ENCODE measurements at regions not wholly inside any gene's neighbourhood (a gene's known extent, or its start where the extent isn't known, plus 50 kb on each side); places are given as distances from the start of the nearest gene placed in this dataset.

- H3K27ac ChIP-seq (ENCODE audit: low read length) = no peak overlapping the region
- no peaks in the 10 kb centered on the region for H3K4me1 ChIP-seq (ENCODE audit: control insufficient read depth, insufficient read depth, low read length)
- peaks cover 6% of the 10 kb centered on the region for H3K36me3 Mint-ChIP-seq
- ATAC-seq = no peak
- no peaks in the 10 kb centered on the region for H3K27me3 ChIP-seq (ENCODE audit: control insufficient read depth, insufficient read depth, low read length)
- no peaks in the 10 kb centered on the region for H3K9me3 ChIP-seq (ENCODE audit: control insufficient read depth, insufficient read depth, low read length)
- no peaks in the 10 kb centered on the region for H3K36me3 ChIP-seq (ENCODE audit: control insufficient read depth, insufficient read depth, low read length)
- TF ChIP-seq CTCF (IDR thresholded peaks at IDR 0.05) = no peak
- WGBS (ENCODE audit: insufficient coverage) = 63% methylated on average over 3 of the region's 4 CpGs
- no peak overlapping the region for H3K27ac Mint-ChIP-seq
- intact Hi-C loops (cut with micrococcal nuclease) = no loop called here
- no peak for DNase-seq
- H3K4me3 Mint-ChIP-seq = no peak overlapping the region
- H3K4me1 Mint-ChIP-seq = no peaks in the 10 kb centered on the region
- H3K4me3 ChIP-seq (ENCODE audit: low read length) = no peak overlapping the region
- H3K27me3 Mint-ChIP-seq (ENCODE audit: low read depth in 2 of 2) = peaks cover 13 to 33% of the 10 kb centered on the region in 2 donors
- H3K9me3 Mint-ChIP-seq = peaks cover 0 to 2% of the 10 kb centered on the region in 2 donors
Observed at GRCh38 chr10:23523251-23523650, 84.4 kb downstream of the OTUD1 start.

GRCh38 chr10:23525406-23525805 lies 86.5 kb downstream of the OTUD1 start:
- H3K27me3 Mint-ChIP-seq (ENCODE audit: low read depth in 2 of 2) = peaks cover 7 to 18% of the 10 kb centered on the region in 2 donors
- Histone ChIP-seq H3K9me3 (ENCODE audit: control insufficient read depth, insufficient read depth, low read length) (no peaks in the 10 kb centered on the region), H3K27me3 (ENCODE audit: control insufficient read depth, insufficient read depth, low read length) (no peaks in the 10 kb centered on the region), H3K4me1 (ENCODE audit: control insufficient read depth, insufficient read depth, low read length) (no peaks in the 10 kb centered on the region), H3K4me3 (ENCODE audit: low read length) (no peak overlapping the region), H3K27ac (ENCODE audit: low read length) (no peak overlapping the region), H3K36me3 (ENCODE audit: control insufficient read depth, insufficient read depth, low read length) (no peaks in the 10 kb centered on the region)
- intact Hi-C loops (cut with micrococcal nuclease) = no loop called here
- H3K9me3 Mint-ChIP-seq = no peaks in the 10 kb centered on the region
- WGBS (ENCODE audit: insufficient coverage) = 80% methylated on average over 1 of the region's 2 CpGs
- H3K4me3 Mint-ChIP-seq = no peak overlapping the region
- H3K27ac Mint-ChIP-seq = no peak overlapping the region
- ATAC-seq (no peak), DNase-seq (peak in 1 of 2 donors; percentile 48)
- no peaks in the 10 kb centered on the region for H3K4me1 Mint-ChIP-seq
- no peaks in the 10 kb centered on the region for H3K36me3 Mint-ChIP-seq
- TF ChIP-seq CTCF (IDR thresholded peaks at IDR 0.05) = no peak

- no peak for ATAC-seq
- Histone ChIP-seq H3K36me3 (ENCODE audit: control insufficient read depth, insufficient read depth, low read length) (no peaks in the 10 kb centered on the region), H3K27me3 (ENCODE audit: control insufficient read depth, insufficient read depth, low read length) (no peaks in the 10 kb centered on the region), H3K4me3 (ENCODE audit: low read length) (no peak overlapping the region), H3K4me1 (ENCODE audit: control insufficient read depth, insufficient read depth, low read length) (no peaks in the 10 kb centered on the region), H3K27ac (ENCODE audit: low read length) (no peak overlapping the region), H3K9me3 (ENCODE audit: control insufficient read depth, insufficient read depth, low read length) (no peaks in the 10 kb centered on the region)
- DNase-seq = no peak
- Mint-ChIP-seq H3K27ac (no peak overlapping the region), H3K4me1 (no peaks in the 10 kb centered on the region), H3K36me3 (no peaks in the 10 kb centered on the region), H3K9me3 (no peaks in the 10 kb centered on the region), H3K4me3 (no peak overlapping the region), H3K27me3 (ENCODE audit: low read depth in 2 of 2) (peaks cover 0 to 8% of the 10 kb centered on the region in 2 donors)
- TF ChIP-seq CTCF (IDR thresholded peaks at IDR 0.05) = no peak
- intact Hi-C loops (cut with micrococcal nuclease) = no loop called here
- no CpG with 5 or more reads among the region's 2 CpGs for WGBS (ENCODE audit: insufficient coverage)
Observed at GRCh38 chr10:23528419-23528818, 89.5 kb downstream of the OTUD1 start.

- Histone ChIP-seq H3K9me3 (ENCODE audit: control insufficient read depth, insufficient read depth, low read length) (no peaks in the 10 kb centered on the region), H3K36me3 (ENCODE audit: control insufficient read depth, insufficient read depth, low read length) (no peaks in the 10 kb centered on the region), H3K4me3 (ENCODE audit: low read length) (no peak overlapping the region), H3K4me1 (ENCODE audit: control insufficient read depth, insufficient read depth, low read length) (no peaks in the 10 kb centered on the region), H3K27me3 (ENCODE audit: control insufficient read depth, insufficient read depth, low read length) (no peaks in the 10 kb centered on the region), H3K27ac (ENCODE audit: low read length) (no peak overlapping the region)
- Mint-ChIP-seq H3K36me3 (no peaks in the 10 kb centered on the region), H3K9me3 (no peaks in the 10 kb centered on the region), H3K4me3 (no peak overlapping the region), H3K27me3 (ENCODE audit: low read depth in 2 of 2) (peaks cover 0 to 8% of the 10 kb centered on the region in 2 donors), H3K27ac (no peak overlapping the region), H3K4me1 (no peaks in the 10 kb centered on the region)
- 93% methylated on average over 3 of the region's 5 CpGs for WGBS (ENCODE audit: insufficient coverage)
- ATAC-seq = no peak
- DNase-seq = no peak
- no peak for TF ChIP-seq CTCF (IDR thresholded peaks at IDR 0.05)
- intact Hi-C loops (cut with micrococcal nuclease) = loop anchor here (2.0 kb wide), 1 partner anchor 215 kb away; no protein-coding TSS in a partner anchor
Observed at GRCh38 chr10:23529625-23530024, 90.8 kb downstream of the OTUD1 start.

All from natural killer cell (primary cell).